ENCODE measurements at regions not wholly inside any gene's neighbourhood (a gene's known extent, or its start where the extent isn't known, plus 50 kb on each side); places are given as distances from the start of the nearest gene placed in this dataset.

DNA sequence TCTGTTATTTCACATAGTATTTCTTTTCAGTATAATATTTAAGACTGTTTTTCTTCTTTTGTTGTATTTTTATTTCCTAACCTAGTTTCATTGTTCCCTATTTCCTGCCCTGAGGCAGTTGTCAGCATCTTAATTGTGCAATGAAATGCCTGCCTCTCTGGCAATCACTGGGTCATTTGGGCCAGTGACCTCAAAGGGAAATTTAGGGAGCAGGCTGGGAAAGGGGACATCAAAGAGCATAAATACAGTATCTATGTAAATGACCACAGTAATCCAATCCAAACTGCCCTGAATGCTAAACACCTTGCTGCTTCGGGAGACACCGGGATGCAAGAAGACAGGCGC lies 147.8 kb downstream of the TLR5 start:
- TF ChIP-seq EZH2 (IDR thresholded peaks at IDR 0.05): no peak
- TF ChIP-seq EZH2phosphoT487 (IDR thresholded peaks at IDR 0.05): no peak
- TF ChIP-seq, protein P1, sequence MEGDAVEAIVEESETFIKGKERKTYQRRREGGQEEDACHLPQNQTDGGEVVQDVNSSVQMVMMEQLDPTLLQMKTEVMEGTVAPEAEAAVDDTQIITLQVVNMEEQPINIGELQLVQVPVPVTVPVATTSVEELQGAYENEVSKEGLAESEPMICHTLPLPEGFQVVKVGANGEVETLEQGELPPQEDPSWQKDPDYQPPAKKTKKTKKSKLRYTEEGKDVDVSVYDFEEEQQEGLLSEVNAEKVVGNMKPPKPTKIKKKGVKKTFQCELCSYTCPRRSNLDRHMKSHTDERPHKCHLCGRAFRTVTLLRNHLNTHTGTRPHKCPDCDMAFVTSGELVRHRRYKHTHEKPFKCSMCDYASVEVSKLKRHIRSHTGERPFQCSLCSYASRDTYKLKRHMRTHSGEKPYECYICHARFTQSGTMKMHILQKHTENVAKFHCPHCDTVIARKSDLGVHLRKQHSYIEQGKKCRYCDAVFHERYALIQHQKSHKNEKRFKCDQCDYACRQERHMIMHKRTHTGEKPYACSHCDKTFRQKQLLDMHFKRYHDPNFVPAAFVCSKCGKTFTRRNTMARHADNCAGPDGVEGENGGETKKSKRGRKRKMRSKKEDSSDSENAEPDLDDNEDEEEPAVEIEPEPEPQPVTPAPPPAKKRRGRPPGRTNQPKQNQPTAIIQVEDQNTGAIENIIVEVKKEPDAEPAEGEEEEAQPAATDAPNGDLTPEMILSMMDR (IDR thresholded peaks at IDR 0.05): no peak

All from neural progenitor cell (in vitro differentiated cells).